ENCODE measurements at regions not wholly inside any gene's neighbourhood (a gene's known extent, or its start where the extent isn't known, plus 50 kb on each side); places are given as distances from the start of the nearest gene placed in this dataset.
A peak's percentile ranks its signal among the peaks of the same experiment; 100 is the strongest.

GRCh38 chr17:77443748-77444260 is 303.0 kb downstream of the SEC14L1 start:
- H3K9me3 Mint-ChIP-seq, result no peaks in the 10 kb centered on the region
- H3K36me3 Mint-ChIP-seq (ENCODE audit: insufficient read depth), result peaks cover 35% of the 10 kb centered on the region
- no peak for ATAC-seq (replicated peaks; ENCODE audit: extremely low read depth, poor library complexity, severe bottlenecking)
- DNase-seq (ENCODE audit: low spot score in 2 of 2), result no peak
- H3K27ac Mint-ChIP-seq (ENCODE audit: low read depth), result peak overlapping the region; percentile 98
- H3K4me1 Mint-ChIP-seq, result peaks cover 84% of the 10 kb centered on the region
- H3K27me3 Mint-ChIP-seq, result no peaks in the 10 kb centered on the region
- H3K4me3 Mint-ChIP-seq, result peak overlapping the region; percentile 71

DNA sequence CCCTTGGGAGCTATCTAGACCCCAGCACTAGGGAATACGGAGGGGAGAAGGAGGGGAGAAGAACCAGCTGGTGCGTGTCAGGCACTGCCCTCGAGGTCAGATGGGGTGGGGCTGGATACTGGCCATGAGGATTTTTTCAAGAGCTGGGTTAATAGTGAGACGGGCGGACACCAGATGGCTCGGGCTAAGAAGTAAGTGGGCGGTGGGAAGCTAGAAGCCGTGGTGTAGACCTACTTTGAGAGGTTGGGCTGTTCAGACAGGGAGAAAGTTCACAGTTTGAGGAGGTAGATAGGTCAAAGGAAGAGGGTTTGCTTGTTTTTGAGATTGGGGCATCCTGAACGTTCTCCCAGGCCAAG is 303.8 kb downstream of the SEC14L1 start:
- H3K4me3 Mint-ChIP-seq, result peak overlapping the region; percentile 71
- H3K27me3 Mint-ChIP-seq, result no peaks in the 10 kb centered on the region
- no peak for ATAC-seq (replicated peaks; ENCODE audit: extremely low read depth, poor library complexity, severe bottlenecking)
- no peaks in the 10 kb centered on the region for H3K9me3 Mint-ChIP-seq
- no peak for DNase-seq (ENCODE audit: low spot score in 2 of 2)
- peaks cover 35% of the 10 kb centered on the region for H3K36me3 Mint-ChIP-seq (ENCODE audit: insufficient read depth)
- H3K4me1 Mint-ChIP-seq, result peaks cover 82% of the 10 kb centered on the region
- H3K27ac Mint-ChIP-seq (ENCODE audit: low read depth), result peak overlapping the region; percentile 98

GRCh38 chr17:77444984-77445759 is 304.4 kb downstream of the SEC14L1 start:
- Mint-ChIP-seq H3K27me3 (no peaks in the 10 kb centered on the region), H3K36me3 (ENCODE audit: insufficient read depth) (peaks cover 33% of the 10 kb centered on the region), H3K27ac (ENCODE audit: low read depth) (peak overlapping the region; percentile 98), H3K4me1 (peaks cover 83% of the 10 kb centered on the region), H3K4me3 (peak overlapping the region; percentile 71), H3K9me3 (no peaks in the 10 kb centered on the region)
- ATAC-seq (replicated peaks; ENCODE audit: extremely low read depth, poor library complexity, severe bottlenecking) (peak; percentile 74), DNase-seq (ENCODE audit: low spot score in 2 of 2) (peak; percentile 72 to 85)

GRCh38 chr17:77445760-77446532 is 305.2 kb downstream of the SEC14L1 start:
- H3K27ac Mint-ChIP-seq (ENCODE audit: low read depth), result peak overlapping the region; percentile 98

GRCh38 chr17:77446940-77447634 is 306.3 kb downstream of the SEC14L1 start:
- H3K4me3 Mint-ChIP-seq, result peak overlapping the region; percentile 71
- H3K4me1 Mint-ChIP-seq, result peaks cover 77% of the 10 kb centered on the region
- peak overlapping the region; percentile 98 for H3K27ac Mint-ChIP-seq (ENCODE audit: low read depth)
- ATAC-seq (replicated peaks; ENCODE audit: extremely low read depth, poor library complexity, severe bottlenecking) (no peak), DNase-seq (ENCODE audit: low spot score in 2 of 2) (no peak)
- peaks cover 34% of the 10 kb centered on the region for H3K36me3 Mint-ChIP-seq (ENCODE audit: insufficient read depth)
- no peaks in the 10 kb centered on the region for H3K27me3 Mint-ChIP-seq
- no peaks in the 10 kb centered on the region for H3K9me3 Mint-ChIP-seq

More at GRCh38 chr17:77445760-77446532, 305.2 kb downstream of the SEC14L1 start:
- no peaks in the 10 kb centered on the region for H3K9me3 Mint-ChIP-seq
- H3K4me1 Mint-ChIP-seq, result peaks cover 83% of the 10 kb centered on the region
- H3K27me3 Mint-ChIP-seq, result no peaks in the 10 kb centered on the region
- ATAC-seq (replicated peaks; ENCODE audit: extremely low read depth, poor library complexity, severe bottlenecking) (peak; percentile 40), DNase-seq (ENCODE audit: low spot score in 2 of 2) (peak in 1 of 2 donors; percentile 47)
- peak overlapping the region; percentile 71 for H3K4me3 Mint-ChIP-seq
- H3K36me3 Mint-ChIP-seq (ENCODE audit: insufficient read depth), result peaks cover 32% of the 10 kb centered on the region

DNA sequence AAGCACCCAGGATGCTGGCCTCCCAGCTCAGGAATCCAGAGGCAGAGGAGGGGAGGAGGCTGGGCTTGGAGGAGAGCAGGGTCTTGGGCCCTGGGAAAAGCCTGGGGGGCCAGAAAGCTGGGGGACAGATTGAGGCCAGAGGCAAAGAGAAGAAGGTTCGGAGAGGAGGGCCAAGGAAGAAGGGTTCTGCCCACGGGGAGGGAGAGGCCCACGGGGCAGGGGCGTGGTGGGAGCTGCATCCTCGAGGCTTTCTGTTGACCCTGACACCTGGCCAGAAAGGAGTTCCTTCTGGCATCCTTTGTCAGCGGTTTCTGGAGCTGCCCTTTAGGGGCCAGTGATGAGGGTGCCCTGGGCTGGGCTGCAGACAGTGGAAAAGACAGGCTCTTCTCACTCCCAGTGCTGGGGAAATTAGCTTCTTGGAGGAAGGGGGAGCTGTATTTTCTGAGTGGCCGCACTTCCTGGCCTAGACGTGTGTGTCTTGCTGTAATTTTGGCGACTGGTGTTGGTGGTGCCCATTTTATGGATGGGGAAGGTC is 308.7 kb downstream of the SEC14L1 start:
- H3K27me3 Mint-ChIP-seq, result no peaks in the 10 kb centered on the region
- peaks cover 31% of the 10 kb centered on the region for H3K36me3 Mint-ChIP-seq (ENCODE audit: insufficient read depth)
- H3K4me3 Mint-ChIP-seq, result peak overlapping the region; percentile 93
- no peaks in the 10 kb centered on the region for H3K9me3 Mint-ChIP-seq
- ATAC-seq (replicated peaks; ENCODE audit: extremely low read depth, poor library complexity, severe bottlenecking) (no peak), DNase-seq (ENCODE audit: low spot score in 2 of 2) (no peak)
- peaks cover 74% of the 10 kb centered on the region for H3K4me1 Mint-ChIP-seq
- H3K27ac Mint-ChIP-seq (ENCODE audit: low read depth), result peak overlapping the region; percentile 96

- Mint-ChIP-seq H3K27ac (ENCODE audit: low read depth) (peak overlapping the region; percentile 96), H3K27me3 (no peaks in the 10 kb centered on the region), H3K4me1 (peaks cover 74% of the 10 kb centered on the region), H3K9me3 (no peaks in the 10 kb centered on the region), H3K36me3 (ENCODE audit: insufficient read depth) (peaks cover 28% of the 10 kb centered on the region), H3K4me3 (peak overlapping the region; percentile 93)
- no peak for ATAC-seq (replicated peaks; ENCODE audit: extremely low read depth, poor library complexity, severe bottlenecking)
- DNase-seq (ENCODE audit: low spot score in 2 of 2), result no peak
Measured at GRCh38 chr17:77449908-77450741, 309.4 kb downstream of the SEC14L1 start.

GRCh38 chr17:77450742-77451244 is 310.0 kb downstream of the SEC14L1 start:
- Mint-ChIP-seq H3K4me1 (peaks cover 74% of the 10 kb centered on the region), H3K4me3 (peak overlapping the region; percentile 93), H3K27ac (ENCODE audit: low read depth) (peak overlapping the region; percentile 96), H3K9me3 (no peaks in the 10 kb centered on the region), H3K27me3 (no peaks in the 10 kb centered on the region), H3K36me3 (ENCODE audit: insufficient read depth) (peaks cover 25% of the 10 kb centered on the region)
- DNase-seq (ENCODE audit: low spot score in 2 of 2) (no peak), ATAC-seq (replicated peaks; ENCODE audit: extremely low read depth, poor library complexity, severe bottlenecking) (no peak)

DNA sequence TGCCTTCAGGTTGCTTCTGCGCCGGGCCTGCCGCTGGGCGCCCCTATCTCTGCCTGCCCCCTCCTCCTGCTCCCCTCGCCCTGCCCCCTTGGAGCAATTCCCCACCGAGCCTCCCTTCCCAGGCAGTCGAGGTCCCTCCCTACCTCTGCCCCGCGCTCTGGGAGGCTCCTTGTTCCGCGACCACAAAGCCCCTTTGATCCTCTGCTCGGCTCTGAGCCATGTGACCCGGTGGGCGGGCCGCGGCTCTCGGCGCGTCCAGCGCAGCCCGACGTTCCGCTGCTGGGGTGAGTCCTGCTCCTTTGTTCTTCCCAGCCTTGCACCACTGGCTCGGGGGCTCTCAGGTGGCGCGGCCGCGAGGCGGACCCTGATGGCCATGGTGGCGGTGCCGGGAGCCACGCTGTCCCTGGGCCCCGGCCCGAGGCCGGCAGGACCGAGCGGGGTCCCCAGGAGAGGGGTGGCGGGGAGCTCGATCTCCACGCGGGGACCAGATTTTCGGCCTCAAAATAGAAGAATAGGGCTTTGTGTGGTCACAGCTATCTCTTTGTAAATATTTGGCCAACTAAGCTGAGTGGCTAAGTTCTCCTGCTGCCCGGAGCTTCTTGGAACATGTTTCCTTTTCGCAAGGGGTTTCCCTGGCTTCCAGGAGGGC is 310.6 kb downstream of the SEC14L1 start:
- Mint-ChIP-seq H3K36me3 (ENCODE audit: insufficient read depth) (peaks cover 26% of the 10 kb centered on the region), H3K9me3 (no peaks in the 10 kb centered on the region), H3K4me3 (peak overlapping the region; percentile 93), H3K27ac (ENCODE audit: low read depth) (peak overlapping the region; percentile 96), H3K4me1 (peaks cover 70% of the 10 kb centered on the region), H3K27me3 (no peaks in the 10 kb centered on the region)
- DNase-seq (ENCODE audit: low spot score in 2 of 2) (no peak), ATAC-seq (replicated peaks; ENCODE audit: extremely low read depth, poor library complexity, severe bottlenecking) (peak; percentile 57)

DNA sequence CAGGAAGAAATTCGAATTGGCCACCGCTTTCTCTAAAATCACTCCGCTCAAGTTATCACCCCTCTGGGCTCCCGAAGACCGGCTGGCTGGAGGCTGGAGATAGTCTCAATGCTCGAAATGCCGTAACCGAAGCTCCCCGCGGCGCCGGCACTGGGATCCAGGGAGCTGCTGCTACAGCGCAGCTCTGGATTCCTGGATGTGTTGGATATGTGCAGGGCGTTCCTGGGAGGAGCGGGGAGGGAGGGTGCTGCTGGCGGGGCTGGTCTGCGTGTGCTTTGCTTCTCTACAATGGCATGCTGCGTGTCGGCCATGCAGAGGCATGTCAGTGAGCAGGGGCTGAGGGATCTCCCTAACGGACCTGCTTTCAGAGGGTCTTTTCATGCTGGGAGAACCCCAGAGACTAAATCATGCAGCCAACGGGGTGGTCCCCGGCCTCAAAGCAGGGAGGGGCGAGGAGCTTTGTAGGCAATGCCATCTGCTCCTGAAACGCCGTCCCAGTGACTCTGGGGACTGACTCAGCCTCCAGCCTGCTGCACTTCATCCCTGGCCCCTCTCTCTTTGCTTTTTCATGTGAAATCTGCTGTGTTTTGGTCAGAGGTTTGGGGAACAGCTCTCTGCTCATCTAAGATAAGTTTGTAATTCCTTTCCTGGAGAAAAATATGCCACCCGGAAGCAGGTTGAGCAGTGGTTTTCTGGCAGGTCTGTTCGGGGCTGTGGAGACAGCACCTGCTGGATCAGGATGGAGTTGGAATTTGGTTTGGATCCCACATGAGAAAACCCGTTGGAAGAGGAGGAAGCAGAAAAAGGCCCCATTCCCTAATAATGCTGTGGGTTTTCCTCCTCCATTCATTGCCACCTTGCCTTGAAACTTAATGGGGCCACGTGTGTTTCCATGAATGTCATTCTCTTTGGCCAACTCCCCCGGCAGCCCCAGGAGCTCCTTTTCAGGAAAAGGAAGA is 311.4 kb downstream of the SEC14L1 start:
- peaks cover 28% of the 10 kb centered on the region for H3K36me3 Mint-ChIP-seq (ENCODE audit: insufficient read depth)
- no peaks in the 10 kb centered on the region for H3K27me3 Mint-ChIP-seq
- no peaks in the 10 kb centered on the region for H3K9me3 Mint-ChIP-seq
- H3K27ac Mint-ChIP-seq (ENCODE audit: low read depth), result peak overlapping the region; percentile 96
- ATAC-seq (replicated peaks; ENCODE audit: extremely low read depth, poor library complexity, severe bottlenecking) (no peak), DNase-seq (ENCODE audit: low spot score in 2 of 2) (no peak)
- peak overlapping the region; percentile 93 for H3K4me3 Mint-ChIP-seq
- H3K4me1 Mint-ChIP-seq, result peaks cover 67% of the 10 kb centered on the region
